Tibial nerve (tissue), 4 donors: ENCODE measurements at regions not wholly inside any gene's neighbourhood (a gene's known extent, or its start where the extent isn't known, plus 50 kb on each side); places are given as distances from the start of the nearest gene placed in this dataset.

Source experiments
- EP300 ChIP-seq, 2 donors: sonication (generic); formaldehyde crosslinking; IDR thresholded peaks; one replicate each; pipeline ENCODE4 v1.6.1; 2017; ENCODE audit warnings: antibody characterized with exemption in 2 of 2, mild to moderate bottlenecking in 1 of 2
- POLR2A ChIP-seq, 2 donors: fragments of 450-650 bp; IDR thresholded peaks; one replicate each; pipeline ENCODE4 v1.6.1; 2017; ENCODE audit warnings: antibody characterized with exemption in 2 of 2, mild to moderate bottlenecking in 2 of 2, moderate library complexity in 2 of 2
- TF ChIP-seq, protein P1 (sequence below), 5 experiments: fragments of 200-600 bp in 3 of 5; fragments of 450-650 bp in 2 of 5; sonication (generic) in 3 of 5; IDR thresholded peaks; one replicate each; pipeline ENCODE4 v1.5.1; 2016 to 2019; ENCODE audit warnings: antibody characterized with exemption in 5 of 5, mild to moderate bottlenecking in 3 of 5, moderate library complexity in 2 of 5

DNA sequence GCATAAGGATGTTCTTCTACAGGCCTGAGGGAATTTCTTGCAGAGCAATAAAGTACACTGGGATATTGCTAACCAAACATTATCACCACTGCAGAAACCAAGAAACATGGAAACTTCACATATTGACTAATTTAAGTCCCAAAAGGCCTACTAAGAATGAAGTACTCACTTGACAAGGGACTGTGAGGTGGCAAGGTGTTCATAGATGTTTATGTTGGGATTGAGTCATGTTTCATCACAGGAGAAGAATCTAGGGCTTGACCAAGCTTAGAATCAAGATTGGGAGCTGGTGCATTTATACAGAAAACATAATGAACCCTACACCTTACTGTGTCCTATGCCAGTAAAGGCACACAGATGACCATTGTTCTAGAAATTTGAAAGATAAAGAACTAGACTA lies 56.7 kb upstream of the GAS1 start:
- TF ChIP-seq, protein P1, sequence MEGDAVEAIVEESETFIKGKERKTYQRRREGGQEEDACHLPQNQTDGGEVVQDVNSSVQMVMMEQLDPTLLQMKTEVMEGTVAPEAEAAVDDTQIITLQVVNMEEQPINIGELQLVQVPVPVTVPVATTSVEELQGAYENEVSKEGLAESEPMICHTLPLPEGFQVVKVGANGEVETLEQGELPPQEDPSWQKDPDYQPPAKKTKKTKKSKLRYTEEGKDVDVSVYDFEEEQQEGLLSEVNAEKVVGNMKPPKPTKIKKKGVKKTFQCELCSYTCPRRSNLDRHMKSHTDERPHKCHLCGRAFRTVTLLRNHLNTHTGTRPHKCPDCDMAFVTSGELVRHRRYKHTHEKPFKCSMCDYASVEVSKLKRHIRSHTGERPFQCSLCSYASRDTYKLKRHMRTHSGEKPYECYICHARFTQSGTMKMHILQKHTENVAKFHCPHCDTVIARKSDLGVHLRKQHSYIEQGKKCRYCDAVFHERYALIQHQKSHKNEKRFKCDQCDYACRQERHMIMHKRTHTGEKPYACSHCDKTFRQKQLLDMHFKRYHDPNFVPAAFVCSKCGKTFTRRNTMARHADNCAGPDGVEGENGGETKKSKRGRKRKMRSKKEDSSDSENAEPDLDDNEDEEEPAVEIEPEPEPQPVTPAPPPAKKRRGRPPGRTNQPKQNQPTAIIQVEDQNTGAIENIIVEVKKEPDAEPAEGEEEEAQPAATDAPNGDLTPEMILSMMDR (IDR thresholded peaks at IDR 0.05): no peak
- TF ChIP-seq EP300 (IDR thresholded peaks at IDR 0.05) (no peak), POLR2A (IDR thresholded peaks at IDR 0.05) (no peak)
